Heart left ventricle (tissue), 16 donors: ENCODE measurements at regions not wholly inside any gene's neighbourhood (a gene's known extent, or its start where the extent isn't known, plus 50 kb on each side); places are given as distances from the start of the nearest gene placed in this dataset.

ENCODE experiments used
- ATAC-seq, 4 donors: fragments of 200-7000 bp; cut with Tn5 transposase; one replicate each; pipeline ENCODE4 v1.9.1; 2020 to 2022; ENCODE audit warnings: moderate library complexity in 4 of 4, mild to moderate bottlenecking in 3 of 4, moderate number of reproducible peaks in 1 of 4
- DNase-seq, 5 donors: peaks; one replicate each; pipeline ENCODE4 v3.0.0-alpha.2; 2020
- H3K27ac ChIP-seq, 12 donors: fragments of 200-600 bp; sonication (generic) in 4 of 12; one replicate each; pipeline versions ENCODE4 v1.5.0 to v1.8.0; 2016 to 2022; ENCODE audit warnings: mild to moderate bottlenecking in 2 of 12
- H3K27me3 ChIP-seq, 9 donors: fragments of 200-600 bp; sonication (generic) in 2 of 9; one replicate each; pipeline versions ENCODE4 v1.5.1 to v1.8.0; 2016 to 2022; ENCODE audit warnings: mild to moderate bottlenecking in 3 of 9
- H3K36me3 ChIP-seq, 9 donors: fragments of 200-600 bp; sonication (generic) in 2 of 9; one replicate each; pipeline versions ENCODE4 v1.5.0 to v1.8.0; 2018 to 2022; ENCODE audit warnings: mild to moderate bottlenecking in 2 of 9
- H3K4me1 ChIP-seq, 12 donors: fragments of 200-600 bp; sonication (generic) in 4 of 12; one replicate each; pipeline versions ENCODE4 v1.5.0 to v1.8.0; 2016 to 2022; ENCODE audit warnings: mild to moderate bottlenecking in 3 of 12
- H3K4me3 ChIP-seq, 12 donors: fragments of 200-600 bp; sonication (generic) in 4 of 12; one replicate each; pipeline versions ENCODE4 v1.5.0 to v1.8.0; 2017 to 2022; ENCODE audit warnings: mild to moderate bottlenecking in 9 of 12, moderate library complexity in 4 of 12
- H3K9me3 ChIP-seq, 12 donors: fragments of 200-600 bp; sonication (generic) in 4 of 12; one replicate each; pipeline versions ENCODE4 v1.5.0 to v1.8.0; 2016 to 2022; ENCODE audit warnings: mild to moderate bottlenecking in 1 of 12
- POLR2A ChIP-seq, 2 donors: fragments of 450-650 bp; IDR thresholded peaks; one replicate each; pipeline ENCODE4 v1.6.1; 2017; ENCODE audit warnings: antibody characterized with exemption in 2 of 2, mild to moderate bottlenecking in 2 of 2, moderate library complexity in 2 of 2
- WGBS, 4 donors: extraction: QIAGEN DNeasy Blood & Tissue Kit in 2 of 4; methylation state at CpG; one replicate each; pipeline versions ENCODE4 v1.1.5 to v1.1.7; 2013 to 2018; 5-methylcytosine and 5-hydroxymethylcytosine counted together
- intact Hi-C, 10 donors: fragments of 100-400 bp; cut with DNase I; formaldehyde crosslinking; loops; one replicate each; pipeline versions ENCODE4 v1.11.1 to v1.14.2; 2022
- TF ChIP-seq, protein P1 (sequence below), 12 donors: fragments of 200-600 bp; sonication (generic) in 4 of 12; IDR thresholded peaks; one replicate each; pipeline versions ENCODE4 v1.5.0 to v1.8.0; 2018 to 2022; ENCODE audit warnings: antibody characterized with exemption in 12 of 12, mild to moderate bottlenecking in 5 of 12
- donor health status: ischemic (EF 13 %, LVEDD 7.1; RV severe dilation, severe dysfunction).
- donor health status: healthy with polysubstance abuse.
- donor health status: DM: no; HTN: yes; CAD: no.
- donor health status: DM: no; HTN: no; CAD: no.
- donor health status: ischemic (EF 25% LVEDD 6.9; RV normal size, moderate dysfunction).
- donor health status: ischemic (EF 25% LVEDD 5.7; RV mildly dilated, moderate dysfunction).
- donor health status: healthy.
- donor health status: DM: yes; HTN: yes; CAD: no.
- donor health status: ischemic (EF 35%, LVEDD 5.7; RV mildly dilated, moderate dysfunction).
- donor health status: nonischemic (EF 11% LVEDD 7.7; RV severe dilation, severe dysfunction).
- donor health status: DM: yes; HTN: yes; CAD: no.
- donor health status: PGD.
- donor health status: ischemic (EF 29% LVEDD 5.4; RV normal size, mild dysfunction).
- donor health status: nonischemic (EF 23%, LVEDD 6.1; RV moderate dilation, normal function).

DNA sequence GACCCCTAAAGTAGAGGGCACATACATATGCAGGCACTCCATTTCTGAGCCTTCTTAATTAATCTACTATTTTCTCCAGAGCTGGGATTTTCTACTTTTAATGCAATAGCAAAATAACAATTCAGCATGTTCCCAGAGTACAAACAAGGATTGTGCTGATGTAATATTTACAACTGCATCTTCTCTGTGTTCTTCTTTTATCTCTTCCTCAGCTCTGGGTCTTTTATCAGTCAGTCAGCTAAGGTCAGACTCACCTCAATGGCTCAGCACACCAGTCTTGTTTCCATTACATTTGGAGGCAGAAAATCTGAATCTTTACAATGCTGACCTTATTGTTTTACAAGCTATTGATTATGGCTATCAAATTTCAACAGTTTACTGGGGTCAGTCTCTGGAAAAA lies 323.3 kb upstream of the NR5A2 start:
- intact Hi-C loops = no loop called here
- Histone ChIP-seq H3K4me3 (no peak overlapping the region), H3K9me3 (no peaks in the 10 kb centered on the region), H3K4me1 (no peaks in the 10 kb centered on the region), H3K27me3 (no peaks in the 10 kb centered on the region), H3K27ac (no peak overlapping the region), H3K36me3 (no peaks in the 10 kb centered on the region)
- TF ChIP-seq, protein P1, sequence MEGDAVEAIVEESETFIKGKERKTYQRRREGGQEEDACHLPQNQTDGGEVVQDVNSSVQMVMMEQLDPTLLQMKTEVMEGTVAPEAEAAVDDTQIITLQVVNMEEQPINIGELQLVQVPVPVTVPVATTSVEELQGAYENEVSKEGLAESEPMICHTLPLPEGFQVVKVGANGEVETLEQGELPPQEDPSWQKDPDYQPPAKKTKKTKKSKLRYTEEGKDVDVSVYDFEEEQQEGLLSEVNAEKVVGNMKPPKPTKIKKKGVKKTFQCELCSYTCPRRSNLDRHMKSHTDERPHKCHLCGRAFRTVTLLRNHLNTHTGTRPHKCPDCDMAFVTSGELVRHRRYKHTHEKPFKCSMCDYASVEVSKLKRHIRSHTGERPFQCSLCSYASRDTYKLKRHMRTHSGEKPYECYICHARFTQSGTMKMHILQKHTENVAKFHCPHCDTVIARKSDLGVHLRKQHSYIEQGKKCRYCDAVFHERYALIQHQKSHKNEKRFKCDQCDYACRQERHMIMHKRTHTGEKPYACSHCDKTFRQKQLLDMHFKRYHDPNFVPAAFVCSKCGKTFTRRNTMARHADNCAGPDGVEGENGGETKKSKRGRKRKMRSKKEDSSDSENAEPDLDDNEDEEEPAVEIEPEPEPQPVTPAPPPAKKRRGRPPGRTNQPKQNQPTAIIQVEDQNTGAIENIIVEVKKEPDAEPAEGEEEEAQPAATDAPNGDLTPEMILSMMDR (IDR thresholded peaks at IDR 0.05) = no peak
- TF ChIP-seq POLR2A (IDR thresholded peaks at IDR 0.05) = no peak
- no peak for DNase-seq
- ATAC-seq = no peak

DNA sequence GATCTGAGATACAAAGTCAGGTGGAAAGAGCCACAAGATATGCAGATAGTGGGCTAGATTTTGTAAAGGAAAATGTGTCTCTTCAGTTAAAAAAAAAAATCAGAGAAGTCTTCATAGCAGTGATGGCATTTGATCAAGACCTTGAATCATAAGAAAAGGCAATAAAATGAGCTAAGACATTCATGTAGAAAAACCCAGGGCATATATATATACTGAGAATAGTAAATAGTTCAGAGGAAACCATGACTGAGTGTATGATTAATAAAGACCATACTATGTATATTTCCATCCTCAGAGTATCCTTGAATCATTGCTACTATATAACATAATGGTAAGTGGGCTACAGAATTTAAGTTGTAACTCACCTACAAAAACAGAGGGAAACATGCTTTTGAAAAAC lies 321.7 kb upstream of the NR5A2 start:
- H3K4me3 ChIP-seq = no peak overlapping the region
- no peaks in the 10 kb centered on the region for H3K4me1 ChIP-seq
- H3K27me3 ChIP-seq = no peaks in the 10 kb centered on the region
- peaks cover 0 to 9% (median 2%) of the 10 kb centered on the region in 12 donors for H3K9me3 ChIP-seq
- intact Hi-C loops = no loop called here
- H3K27ac ChIP-seq = no peak overlapping the region
- DNase-seq (no peak), ATAC-seq (no peak)
- no peaks in the 10 kb centered on the region for H3K36me3 ChIP-seq
- no peak for TF ChIP-seq POLR2A (IDR thresholded peaks at IDR 0.05)
- TF ChIP-seq, protein P1 (IDR thresholded peaks at IDR 0.05) = no peak

DNA sequence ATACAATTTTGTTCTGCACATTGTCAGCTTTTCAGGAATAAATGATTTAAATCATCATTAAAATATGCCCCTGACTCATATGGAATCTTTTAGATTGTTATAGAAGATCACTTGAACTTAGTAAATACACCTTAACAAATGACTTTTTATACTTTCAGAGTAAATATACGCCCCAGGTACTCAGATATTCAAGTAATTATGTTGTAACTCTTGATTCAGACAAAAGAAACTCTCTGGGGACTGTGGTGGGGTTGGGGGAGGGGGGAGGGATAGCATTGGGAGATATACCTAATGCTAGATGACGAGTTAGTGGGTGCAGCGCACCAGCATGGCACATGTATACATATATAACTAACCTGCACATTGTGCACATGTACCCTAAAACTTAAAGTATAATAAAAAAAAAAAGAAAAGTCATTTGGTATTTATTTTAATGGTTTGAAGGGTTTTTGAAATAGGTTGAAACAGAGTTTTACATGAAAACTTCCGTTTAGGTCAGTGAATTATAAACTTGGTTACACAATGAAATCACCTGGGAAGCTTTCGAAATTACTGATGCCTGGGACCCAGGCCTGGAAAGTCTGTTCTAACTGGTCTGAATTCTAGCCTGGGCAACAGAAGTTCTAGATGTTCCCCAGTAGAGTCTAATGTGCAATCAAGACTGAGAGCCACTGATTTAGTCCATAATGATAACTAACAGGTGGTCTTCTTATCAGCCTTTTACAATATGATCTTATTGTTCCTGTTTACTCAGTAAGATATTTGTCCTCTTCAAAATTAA lies 320.5 kb upstream of the NR5A2 start:
- Histone ChIP-seq H3K4me3 (no peak overlapping the region), H3K27me3 (no peaks in the 10 kb centered on the region), H3K27ac (no peak overlapping the region), H3K4me1 (no peaks in the 10 kb centered on the region), H3K36me3 (no peaks in the 10 kb centered on the region), H3K9me3 (peaks cover 0 to 19% (median 13%) of the 10 kb centered on the region in 12 donors)
- ATAC-seq (no peak), DNase-seq (no peak)
- TF ChIP-seq POLR2A (IDR thresholded peaks at IDR 0.05) = no peak
- TF ChIP-seq, protein P1 (IDR thresholded peaks at IDR 0.05) = no peak
- intact Hi-C loops = no loop called here
- WGBS, 4 donors = 85 to 89% (median 87%) methylated on average over 4 to 5 of the region's 5 CpGs

DNA sequence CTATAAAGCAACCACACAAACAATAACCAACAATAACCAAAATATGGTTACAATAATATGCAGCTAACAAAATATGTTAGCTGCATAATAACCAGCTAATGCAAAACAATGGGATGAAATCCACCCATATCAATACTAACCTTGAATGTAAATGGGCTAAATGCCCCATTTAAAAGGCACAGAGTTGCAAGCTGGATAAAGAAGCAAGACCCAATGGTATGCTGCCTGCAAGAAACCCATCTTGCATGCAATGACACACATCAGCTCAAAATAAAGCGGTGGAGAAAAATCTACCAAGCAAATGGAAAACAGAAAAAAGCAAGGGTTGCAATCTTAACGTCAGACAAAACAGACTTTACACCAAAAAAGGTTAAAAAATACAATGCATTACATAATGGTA lies 316.5 kb upstream of the NR5A2 start:
- intact Hi-C loops = no loop called here
- TF ChIP-seq, protein P1 (IDR thresholded peaks at IDR 0.05) = no peak
- TF ChIP-seq POLR2A (IDR thresholded peaks at IDR 0.05) = no peak
- no peak for ATAC-seq
- DNase-seq = no peak
- H3K27ac ChIP-seq = no peak overlapping the region
- WGBS, 4 donors = 77 to 86% (median 84%) methylated on average over 2 of the region's 2 CpGs
- no peaks in the 10 kb centered on the region for H3K4me1 ChIP-seq
- no peaks in the 10 kb centered on the region for H3K27me3 ChIP-seq
- H3K9me3 ChIP-seq = peaks cover 0 to 32% (median 14%) of the 10 kb centered on the region in 12 donors
- H3K36me3 ChIP-seq = no peaks in the 10 kb centered on the region
- H3K4me3 ChIP-seq = no peak overlapping the region
